ENCODE measurements at regions not wholly inside any gene's neighbourhood (a gene's known extent, or its start where the extent isn't known, plus 50 kb on each side); places are given as distances from the start of the nearest gene placed in this dataset.

DNA sequence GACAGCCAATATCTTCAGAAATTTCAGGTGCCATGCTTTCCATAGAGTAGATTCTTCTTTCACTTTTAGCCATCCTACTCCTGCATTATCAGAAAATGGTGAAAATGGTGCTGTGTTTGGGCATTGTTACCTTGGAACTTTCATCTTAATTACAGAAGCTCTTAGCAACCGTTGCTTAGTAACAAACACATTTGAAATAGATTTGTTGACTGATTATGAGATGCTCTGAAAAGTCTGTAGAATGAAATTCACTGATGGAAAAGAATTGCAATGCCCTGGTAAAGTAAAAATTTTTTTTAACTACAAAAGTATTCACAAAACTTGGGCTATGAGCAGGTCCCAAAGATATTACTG, 249.3 kb upstream of the NEBL start:
- no peaks in the 10 kb centered on the region; a peak in 2 of 4 replicates for H3K79me2 ChIP-seq (ENCODE audit: control insufficient read depth in 1 of 2, insufficient read depth in 2 of 2, low read length in 2 of 2)
- no peak overlapping the region for H2BK15ac ChIP-seq (ENCODE audit: low read length)
- H3K18ac ChIP-seq (ENCODE audit: extremely low read depth, low read length), result no peak overlapping the region
- no peak overlapping the region for H2BK12ac ChIP-seq (ENCODE audit: low read depth, low read length)
- DNase-seq (ENCODE audit: low read depth in 1 of 2, low spot score in 2 of 2), result no peak
- H2AK5ac ChIP-seq (ENCODE audit: low read depth, low read length), result no peak overlapping the region
- no peak overlapping the region for H3K4me2 ChIP-seq (ENCODE audit: insufficient read depth in 1 of 2, low read depth in 2 of 2, low read length in 2 of 2)
- no peak overlapping the region for H3K4ac ChIP-seq (replicated peaks; ENCODE audit: insufficient read length, low read depth, low read length)
- no peaks in the 10 kb centered on the region for H4K20me1 ChIP-seq (replicated peaks in 1 of 2; ENCODE audit: control insufficient read depth in 1 of 2, insufficient read depth in 2 of 2, low read length in 2 of 2)
- no peak overlapping the region for H3K9ac ChIP-seq (replicated peaks in 1 of 4; ENCODE audit: extremely low read depth in 1 of 4, low read depth in 3 of 4, low read length in 3 of 4)
- peak; percentile 19 for FAIRE-seq
- peak overlapping the region; percentile 55; the same call in 1 of the 2 replicates for H2AFZ ChIP-seq (ENCODE audit: low read length)
- peaks cover 0 to 14% (median 7%) of the 10 kb centered on the region in 4 experiments; a peak in 6 of 7 replicates for H3K4me1 ChIP-seq (replicated peaks in 1 of 4; ENCODE audit: control insufficient read depth in 3 of 4, insufficient read depth in 4 of 4, low read length in 3 of 4)
- H3K27ac ChIP-seq (ENCODE audit: low read depth, low read length), result no peak overlapping the region
- H2BK5ac ChIP-seq (ENCODE audit: low read depth, low read length), result no peak overlapping the region
- no peak overlapping the region for H2BK120ac ChIP-seq (replicated peaks; ENCODE audit: low read depth, low read length)
- no peak overlapping the region for H4K8ac ChIP-seq (ENCODE audit: extremely low read depth, insufficient read depth, low read length)
- no peaks in the 10 kb centered on the region for H3K27me3 ChIP-seq (replicated peaks in 1 of 4; ENCODE audit: control insufficient read depth in 3 of 4, extremely low read depth in 1 of 4, insufficient read depth in 3 of 4, low read length in 3 of 4)
- H3K79me1 ChIP-seq (ENCODE audit: low read depth, low read length), result no peaks in the 10 kb centered on the region; the same call in 1 of the 2 replicates
- H2BK20ac ChIP-seq (ENCODE audit: low read length), result no peak overlapping the region
- no peaks in the 10 kb centered on the region for H3K23me2 ChIP-seq (ENCODE audit: low read depth, low read length)
- H3K4me3 ChIP-seq (ENCODE audit: extremely low read depth in 1 of 4, insufficient read depth in 2 of 4, low read depth in 3 of 4, low read length in 4 of 4), result no peak overlapping the region
- no peak for TF ChIP-seq SP4 (IDR thresholded peaks at IDR 0.05; ENCODE audit: low read length)
- no peak for TF ChIP-seq MAFK (IDR thresholded peaks at IDR 0.05; ENCODE audit: low read depth, low read length)
- TF ChIP-seq HDAC2 (IDR thresholded peaks at IDR 0.05; ENCODE audit: borderline replicate concordance in 1 of 2, low read depth in 2 of 2, low read length in 2 of 2), result no peak
- no peak for TF ChIP-seq SIX5 (IDR thresholded peaks at IDR 0.05; ENCODE audit: low read depth, low read length)
- no peak for TF ChIP-seq TBP (IDR thresholded peaks at IDR 0.05; ENCODE audit: low read depth, low read length)
- no peak for TF ChIP-seq BACH1 (IDR thresholded peaks at IDR 0.05; ENCODE audit: low read length)
- TF ChIP-seq RAD21 (IDR thresholded peaks at IDR 0.05 in 1 of 2, conservative IDR thresholded peaks at IDR 0.05 in 1 of 2; ENCODE audit: low read depth in 2 of 2, low read length in 2 of 2), result no peak
- TF ChIP-seq BRCA1 (IDR thresholded peaks at IDR 0.05; ENCODE audit: low read depth, low read length), result no peak
- TF ChIP-seq GTF2F1 (IDR thresholded peaks at IDR 0.05; ENCODE audit: borderline replicate concordance, low read depth, low read length), result no peak
- TF ChIP-seq CEBPB (IDR thresholded peaks at IDR 0.05; ENCODE audit: low read depth, low read length), result no peak
- no peak for TF ChIP-seq POU5F1 (IDR thresholded peaks at IDR 0.05; ENCODE audit: low read depth, low read length)
- TF ChIP-seq SP1 (IDR thresholded peaks at IDR 0.05; ENCODE audit: low read depth, low read length), result no peak
- TF ChIP-seq RNF2 (IDR thresholded peaks at IDR 0.05; ENCODE audit: borderline replicate concordance, low read depth, low read length, missing control alignments, poor library complexity, severe bottlenecking), result no peak
- H3K9me3 ChIP-seq (ENCODE audit: insufficient read depth in 2 of 2, low read depth in 1 of 2, low read length in 1 of 2), result no peaks in the 10 kb centered on the region
- 89% methylated on average over 1 of the region's 1 CpG; no CpG with 5 or more reads in 1 of the 2 experiments for WGBS, 2 experiments (ENCODE audit: extremely low coverage in 1 of 2, insufficient coverage in 1 of 2, insufficient read length in 1 of 2, insufficient replicate concordance in 2 of 2, low coverage in 1 of 2, low lambda C conversion rate in 2 of 2, missing lambda C conversion rate in 1 of 2)
- no peak overlapping the region for H3K14ac ChIP-seq (ENCODE audit: insufficient read length)
- no peaks in the 10 kb centered on the region for H3K36me3 ChIP-seq (ENCODE audit: control insufficient read depth in 2 of 4, insufficient read depth in 4 of 4, low read length in 3 of 4)
- H3K56ac ChIP-seq (replicated peaks; ENCODE audit: insufficient read length, low read depth, low read length), result no peak overlapping the region
- H3K23ac ChIP-seq (ENCODE audit: insufficient read length), result no peak overlapping the region
- no peak overlapping the region for H4K5ac ChIP-seq (ENCODE audit: insufficient read length, low read depth, low read length)
- CTCF ChIA-PET (ENCODE audit: partially characterized antibody), result interaction anchor here (0.6 kb wide), 2 partner anchors 423 to 794 kb away, joined by 3 read pairs; no protein-coding TSS in a partner anchor
- H4K91ac ChIP-seq (replicated peaks; ENCODE audit: insufficient read length, low read length), result no peak overlapping the region
- POLR2A ChIA-PET (ENCODE audit: partially characterized antibody), result interaction anchor here (1.3 kb wide), 1 partner anchor 15 kb away, joined by 4 read pairs; no protein-coding TSS in a partner anchor
